ENCODE measurements at regions not wholly inside any gene's neighbourhood (a gene's known extent, or its start where the extent isn't known, plus 50 kb on each side); places are given as distances from the start of the nearest gene placed in this dataset.

GRCh38 chr14:98741523-98741922 is 530.5 kb downstream of the BCL11B start:
- no peaks in the 10 kb centered on the region for H3K4me1 ChIP-seq (ENCODE audit: control insufficient read depth in 2 of 3, insufficient read depth in 2 of 3, low read depth in 1 of 3, low read length in 3 of 3)
- no peak overlapping the region for H3K9ac ChIP-seq (ENCODE audit: low read length in 3 of 3)
- no peak for TF ChIP-seq CTCF (IDR thresholded peaks at IDR 0.05; ENCODE audit: borderline replicate concordance, extremely low read depth, insufficient read depth)
- no peak for FAIRE-seq
- no peak overlapping the region for H3K4me3 ChIP-seq (ENCODE audit: low read length in 3 of 3)
- intact Hi-C loops (cut with DNase I): no loop called here
- DNase-seq: no peak
- H3K27me3 ChIP-seq (ENCODE audit: control insufficient read depth, insufficient read depth, low read length): no peaks in the 10 kb centered on the region
- H3K27ac ChIP-seq (ENCODE audit: low read depth in 2 of 2, low read length in 2 of 2): no peak overlapping the region
- H3K9me3 ChIP-seq (ENCODE audit: control insufficient read depth in 2 of 3, insufficient read depth in 1 of 3, low read length in 3 of 3): peaks cover 0 to 2% (median 0%) of the 10 kb centered on the region in 3 donors
- H3K36me3 ChIP-seq (ENCODE audit: control insufficient read depth in 2 of 3, insufficient read depth in 3 of 3, low read length in 3 of 3): no peaks in the 10 kb centered on the region

GRCh38 chr14:98742001-98742400 is 530.0 kb downstream of the BCL11B start:
- peaks cover 0 to 2% (median 0%) of the 10 kb centered on the region in 3 donors for H3K9me3 ChIP-seq (ENCODE audit: control insufficient read depth in 2 of 3, insufficient read depth in 1 of 3, low read length in 3 of 3)
- no peaks in the 10 kb centered on the region for H3K36me3 ChIP-seq (ENCODE audit: control insufficient read depth in 2 of 3, insufficient read depth in 3 of 3, low read length in 3 of 3)
- intact Hi-C loops (cut with DNase I): no loop called here
- H3K4me1 ChIP-seq (ENCODE audit: control insufficient read depth in 2 of 3, insufficient read depth in 2 of 3, low read depth in 1 of 3, low read length in 3 of 3): no peaks in the 10 kb centered on the region
- no peaks in the 10 kb centered on the region for H3K27me3 ChIP-seq (ENCODE audit: control insufficient read depth, insufficient read depth, low read length)
- no peak for FAIRE-seq
- no peak overlapping the region for H3K9ac ChIP-seq (ENCODE audit: low read length in 3 of 3)
- H3K4me3 ChIP-seq (ENCODE audit: low read length in 3 of 3): no peak overlapping the region
- no peak for TF ChIP-seq CTCF (IDR thresholded peaks at IDR 0.05; ENCODE audit: borderline replicate concordance, extremely low read depth, insufficient read depth)
- no peak overlapping the region for H3K27ac ChIP-seq (ENCODE audit: low read depth in 2 of 2, low read length in 2 of 2)
- DNase-seq: no peak

GRCh38 chr14:98743536-98743935 is 528.5 kb downstream of the BCL11B start:
- DNase-seq (no peak), FAIRE-seq (no peak)
- Histone ChIP-seq H3K27me3 (ENCODE audit: control insufficient read depth, insufficient read depth, low read length) (no peaks in the 10 kb centered on the region), H3K9ac (ENCODE audit: low read length in 3 of 3) (no peak overlapping the region), H3K4me3 (ENCODE audit: low read length in 3 of 3) (no peak overlapping the region), H3K9me3 (ENCODE audit: control insufficient read depth in 2 of 3, insufficient read depth in 1 of 3, low read length in 3 of 3) (no peaks in the 10 kb centered on the region), H3K27ac (ENCODE audit: low read depth in 2 of 2, low read length in 2 of 2) (no peak overlapping the region), H3K4me1 (ENCODE audit: control insufficient read depth in 2 of 3, insufficient read depth in 2 of 3, low read depth in 1 of 3, low read length in 3 of 3) (no peaks in the 10 kb centered on the region), H3K36me3 (ENCODE audit: control insufficient read depth in 2 of 3, insufficient read depth in 3 of 3, low read length in 3 of 3) (no peaks in the 10 kb centered on the region)
- intact Hi-C loops (cut with DNase I): no loop called here
- TF ChIP-seq CTCF (IDR thresholded peaks at IDR 0.05; ENCODE audit: borderline replicate concordance, extremely low read depth, insufficient read depth): no peak

- intact Hi-C loops (cut with DNase I): no loop called here
- TF ChIP-seq CTCF (IDR thresholded peaks at IDR 0.05; ENCODE audit: borderline replicate concordance, extremely low read depth, insufficient read depth): no peak
- Histone ChIP-seq H3K9me3 (ENCODE audit: control insufficient read depth in 2 of 3, insufficient read depth in 1 of 3, low read length in 3 of 3) (no peaks in the 10 kb centered on the region), H3K4me1 (ENCODE audit: control insufficient read depth in 2 of 3, insufficient read depth in 2 of 3, low read depth in 1 of 3, low read length in 3 of 3) (no peaks in the 10 kb centered on the region), H3K36me3 (ENCODE audit: control insufficient read depth in 2 of 3, insufficient read depth in 3 of 3, low read length in 3 of 3) (no peaks in the 10 kb centered on the region), H3K9ac (ENCODE audit: low read length in 3 of 3) (no peak overlapping the region), H3K4me3 (ENCODE audit: low read length in 3 of 3) (no peak overlapping the region), H3K27me3 (ENCODE audit: control insufficient read depth, insufficient read depth, low read length) (no peaks in the 10 kb centered on the region), H3K27ac (ENCODE audit: low read depth in 2 of 2, low read length in 2 of 2) (no peak overlapping the region)
- DNase-seq (no peak), FAIRE-seq (no peak)
Observed at GRCh38 chr14:98748966-98749365, 523.0 kb downstream of the BCL11B start.

All from kidney (tissue), 13 donors.